ENCODE measurements at regions not wholly inside any gene's neighbourhood (a gene's known extent, or its start where the extent isn't known, plus 50 kb on each side); places are given as distances from the start of the nearest gene placed in this dataset.

GRCh38 chr5:10828241-10828640, 67.2 kb upstream of the DAP start:
- Mint-ChIP-seq H3K9me3 (no peaks in the 10 kb centered on the region), H3K4me3 (no peak overlapping the region), H3K27me3 (ENCODE audit: low read depth, poor library complexity) (peaks cover 3% of the 10 kb centered on the region), H3K36me3 (ENCODE audit: low read depth) (no peaks in the 10 kb centered on the region), H3K4me1 (peaks cover 17% of the 10 kb centered on the region), H3K27ac (no peak overlapping the region)
- TF ChIP-seq CTCF (IDR thresholded peaks at IDR 0.05): no peak
- DNase-seq: no peak

GRCh38 chr5:10827571-10827970, 66.5 kb upstream of the DAP start:
- no peak for DNase-seq
- TF ChIP-seq CTCF (IDR thresholded peaks at IDR 0.05): no peak
- Mint-ChIP-seq H3K36me3 (ENCODE audit: low read depth) (no peaks in the 10 kb centered on the region), H3K4me1 (peaks cover 11% of the 10 kb centered on the region), H3K9me3 (no peaks in the 10 kb centered on the region), H3K27ac (no peak overlapping the region), H3K4me3 (no peak overlapping the region), H3K27me3 (ENCODE audit: low read depth, poor library complexity) (no peaks in the 10 kb centered on the region)

- no peak for TF ChIP-seq CTCF (IDR thresholded peaks at IDR 0.05)
- Mint-ChIP-seq H3K27me3 (ENCODE audit: low read depth, poor library complexity) (peaks cover 3% of the 10 kb centered on the region), H3K4me3 (no peak overlapping the region), H3K36me3 (ENCODE audit: low read depth) (no peaks in the 10 kb centered on the region), H3K9me3 (no peaks in the 10 kb centered on the region), H3K4me1 (peaks cover 8% of the 10 kb centered on the region), H3K27ac (no peak overlapping the region)
- no peak for DNase-seq
These were observed 65.9 kb upstream of the DAP start for GRCh38 chr5:10826971-10827370.

GRCh38 chr5:10825897-10826644, 65.0 kb upstream of the DAP start:
- H3K4me3 Mint-ChIP-seq: no peak overlapping the region
- TF ChIP-seq CTCF (IDR thresholded peaks at IDR 0.05): no peak
- no peak overlapping the region for H3K27ac Mint-ChIP-seq
- H3K36me3 Mint-ChIP-seq (ENCODE audit: low read depth): no peaks in the 10 kb centered on the region
- H3K27me3 Mint-ChIP-seq (ENCODE audit: low read depth, poor library complexity): peaks cover 3% of the 10 kb centered on the region
- H3K9me3 Mint-ChIP-seq: no peaks in the 10 kb centered on the region
- no peak for DNase-seq
- H3K4me1 Mint-ChIP-seq: no peaks in the 10 kb centered on the region

- DNase-seq: no peak
- Mint-ChIP-seq H3K9me3 (peaks cover 34% of the 10 kb centered on the region), H3K4me3 (no peak overlapping the region), H3K27me3 (ENCODE audit: low read depth, poor library complexity) (peaks cover 27% of the 10 kb centered on the region), H3K36me3 (ENCODE audit: low read depth) (no peaks in the 10 kb centered on the region), H3K27ac (no peak overlapping the region), H3K4me1 (peaks cover 21% of the 10 kb centered on the region)
- no peak for TF ChIP-seq CTCF (IDR thresholded peaks at IDR 0.05)
These were observed 51.2 kb upstream of the DAP start for GRCh38 chr5:10812218-10812617.
